Lower leg skin (tissue), 3 donors: ENCODE measurements at regions not wholly inside any gene's neighbourhood (a gene's known extent, or its start where the extent isn't known, plus 50 kb on each side); places are given as distances from the start of the nearest gene placed in this dataset.

Experiments
- CTCF ChIP-seq, 3 donors: fragments of 450-650 bp; IDR thresholded peaks; one replicate each; pipeline ENCODE4 v1.5.1; 2016; ENCODE audit warnings: antibody characterized with exemption in 3 of 3, mild to moderate bottlenecking in 3 of 3, moderate library complexity in 2 of 3
- POLR2A ChIP-seq, 2 donors: fragments of 450-650 bp; IDR thresholded peaks; one replicate each; pipeline ENCODE4 v1.6.1; 2016 to 2017; ENCODE audit warnings: antibody characterized with exemption in 2 of 2, mild to moderate bottlenecking in 1 of 2, moderate library complexity in 1 of 2

GRCh38 chr22:49608660-49609059, 219.0 kb downstream of the BRD1 start:
- TF ChIP-seq CTCF (IDR thresholded peaks at IDR 0.05) (no peak), POLR2A (IDR thresholded peaks at IDR 0.05) (no peak)
